HEK293 (cell line): ENCODE measurements at regions not wholly inside any gene's neighbourhood (a gene's known extent, or its start where the extent isn't known, plus 50 kb on each side); places are given as distances from the start of the nearest gene placed in this dataset.

ENCODE experiments used
- CTCF ChIA-PET: fragments of 350-600 bp; formaldehyde crosslinking; extraction: SDS; loops from one replicate; lab custom pipeline; 2021; ENCODE audit warnings: antibody characterized with exemption; lab: Yijun Ruan, JAX
- POLR2A ChIA-PET: fragments of 300-600 bp; formaldehyde crosslinking; extraction: SDS; loops from one replicate; lab custom pipeline; 2020; ENCODE audit warnings: antibody characterized with exemption, inconsistent platforms; lab: Yijun Ruan, JAX
- H3K27ac ChIP-seq: fragments of 200-500 bp; sonication (Bioruptor generic); 2 replicates; pipeline ENCODE4 v1.5.1; 2014; ENCODE audit warnings: low read depth, low read length, control low read depth, inconsistent platforms; ENCODE audit errors: extremely low read depth
- H3K36me3 ChIP-seq, 2 experiments: fragments of 200-500 bp in 1 of 2; sonication (Bioruptor generic) in 1 of 2; 1 replicate in 1 of 2; 2 replicates in 1 of 2; pipeline ENCODE4 v1.5.1; 2014 to 2017; ENCODE audit warnings: inconsistent platforms in 2 of 2, low read length in 2 of 2; ENCODE audit not compliant: control insufficient read depth in 2 of 2, insufficient read depth in 1 of 2
- H3K4me1 ChIP-seq: fragments of 200-500 bp; sonication (Bioruptor generic); 2 replicates; pipeline ENCODE4 v1.5.1; 2014; ENCODE audit warnings: mild to moderate bottlenecking, low read length, inconsistent platforms; ENCODE audit not compliant: control insufficient read depth, insufficient read depth
- H3K4me3 ChIP-seq: 2 replicates; pipeline ENCODE4 v1.5.1; 2011; ENCODE audit warnings: low read depth, mild to moderate bottlenecking, control low read depth, low read length, moderate library complexity
- H3K9me3 ChIP-seq: fragments of 200-500 bp; sonication (Bioruptor generic); 2 replicates; pipeline ENCODE4 v1.5.1; 2014; ENCODE audit warnings: low read depth, low read length, inconsistent platforms; ENCODE audit not compliant: control insufficient read depth, insufficient read depth
- GLI2 ChIP-seq: fragments of 450-650 bp; formaldehyde crosslinking; IDR thresholded peaks from 2 replicates; pipeline ENCODE4; 2017; ENCODE audit warnings: missing biosample characterization, missing genetic modification characterization, low read depth, borderline replicate concordance
- HOXD13 ChIP-seq: sonication (generic); formaldehyde crosslinking; IDR thresholded peaks from 2 replicates; pipeline ENCODE4 v1.8.0; 2022; ENCODE audit warnings: missing genetic modification reagents, borderline replicate concordance
- KLF1 ChIP-seq: fragments of 450-650 bp; formaldehyde crosslinking; IDR thresholded peaks from 2 replicates; pipeline ENCODE4 v1.5.1; 2016; ENCODE audit warnings: missing biosample characterization, missing genetic modification characterization
- KLF8 ChIP-seq: fragments of 450-650 bp; formaldehyde crosslinking; IDR thresholded peaks from 2 replicates; pipeline ENCODE4 v1.5.1; 2016; ENCODE audit warnings: missing biosample characterization, missing genetic modification characterization
- MEIS1 ChIP-seq: sonication (generic); formaldehyde crosslinking; IDR thresholded peaks from 2 replicates; pipeline ENCODE4 v1.8.1; 2022; ENCODE audit warnings: missing genetic modification reagents, mild to moderate bottlenecking, borderline replicate concordance
- ZBTB17 ChIP-seq: fragments of 450-650 bp; formaldehyde crosslinking; IDR thresholded peaks from 2 replicates; pipeline ENCODE4 v1.5.1; 2016; ENCODE audit warnings: missing biosample characterization, missing genetic modification characterization
- ZFHX2 ChIP-seq: fragments of 450-650 bp; formaldehyde crosslinking; conservative IDR thresholded peaks from 2 replicates; pipeline ENCODE4 v1.5.1; 2016; ENCODE audit warnings: missing biosample characterization, missing genetic modification characterization
- ZFP37 ChIP-seq: fragments of 450-650 bp; formaldehyde crosslinking; IDR thresholded peaks from 2 replicates; pipeline ENCODE4 v1.5.1; 2016; ENCODE audit warnings: missing biosample characterization, missing genetic modification characterization
- ZNF138 ChIP-seq: fragments of 450-650 bp; formaldehyde crosslinking; IDR thresholded peaks from 2 replicates; pipeline ENCODE4 v1.5.1; 2016; ENCODE audit warnings: missing biosample characterization, missing genetic modification characterization, borderline replicate concordance
- ZNF23 ChIP-seq: fragments of 450-650 bp; formaldehyde crosslinking; IDR thresholded peaks from 2 replicates; pipeline ENCODE4 v1.5.1; 2016; ENCODE audit warnings: missing biosample characterization, missing genetic modification characterization, borderline replicate concordance
- ZNF266 ChIP-seq: fragments of 450-650 bp; formaldehyde crosslinking; IDR thresholded peaks from 2 replicates; pipeline ENCODE4 v1.5.1; 2016; ENCODE audit warnings: missing biosample characterization, missing genetic modification characterization, low read depth
- ZNF280C ChIP-seq: fragments of 450-650 bp; formaldehyde crosslinking; IDR thresholded peaks from 2 replicates; pipeline ENCODE4 v1.5.1; 2016; ENCODE audit warnings: missing biosample characterization, missing genetic modification characterization
- ZNF311 ChIP-seq: fragments of 450-650 bp; formaldehyde crosslinking; IDR thresholded peaks from 2 replicates; pipeline ENCODE4 v1.5.1; 2017; ENCODE audit warnings: missing biosample characterization, missing genetic modification characterization, borderline replicate concordance
- ZNF394 ChIP-seq: fragments of 450-650 bp; formaldehyde crosslinking; IDR thresholded peaks from 2 replicates; pipeline ENCODE4 v1.5.1; 2016; ENCODE audit warnings: missing biosample characterization, missing genetic modification characterization, mild to moderate bottlenecking, moderate library complexity, borderline replicate concordance
- ZNF433 ChIP-seq: fragments of 450-650 bp; formaldehyde crosslinking; IDR thresholded peaks from 2 replicates; pipeline ENCODE4 v1.5.1; 2016; ENCODE audit warnings: missing biosample characterization, missing genetic modification characterization, low read depth
- ZNF521 ChIP-seq: fragments of 450-650 bp; formaldehyde crosslinking; IDR thresholded peaks from 2 replicates; pipeline ENCODE4 v1.5.1; 2017; ENCODE audit warnings: missing biosample characterization, mild to moderate bottlenecking, missing genetic modification characterization
- ZNF530 ChIP-seq: fragments of 450-650 bp; formaldehyde crosslinking; IDR thresholded peaks from 2 replicates; pipeline ENCODE4 v1.5.1; 2016; ENCODE audit warnings: low read depth, missing biosample characterization, missing genetic modification characterization
- ZNF580 ChIP-seq: fragments of 450-650 bp; formaldehyde crosslinking; IDR thresholded peaks from 2 replicates; pipeline ENCODE4 v1.5.1; 2016; ENCODE audit warnings: missing biosample characterization, missing genetic modification characterization
- ZNF600 ChIP-seq: fragments of 450-650 bp; formaldehyde crosslinking; IDR thresholded peaks from 2 replicates; pipeline ENCODE4 v1.5.1; 2016; ENCODE audit warnings: missing biosample characterization, missing genetic modification characterization
- ZNF654 ChIP-seq: fragments of 450-650 bp; formaldehyde crosslinking; IDR thresholded peaks from 2 replicates; pipeline ENCODE4 v1.5.1; 2016; ENCODE audit warnings: low read depth, missing biosample characterization, missing genetic modification characterization
- ZNF837 ChIP-seq: fragments of 450-650 bp; formaldehyde crosslinking; IDR thresholded peaks from 2 replicates; pipeline ENCODE4 v1.5.1; 2016; ENCODE audit warnings: missing biosample characterization, missing genetic modification characterization
- TF ChIP-seq, protein P1 (sequence below): fragments of 450-650 bp; formaldehyde crosslinking; IDR thresholded peaks from 2 replicates; pipeline ENCODE4 v1.5.1; 2016; ENCODE audit warnings: missing biosample characterization, missing genetic modification characterization
- TF ChIP-seq, protein P2 (sequence below): fragments of 450-650 bp; formaldehyde crosslinking; IDR thresholded peaks from 2 replicates; pipeline ENCODE4 v1.5.1; 2016; ENCODE audit warnings: missing biosample characterization, missing genetic modification characterization, borderline replicate concordance
- TF ChIP-seq, protein P3 (sequence below): fragments of 450-650 bp; formaldehyde crosslinking; IDR thresholded peaks from 2 replicates; pipeline ENCODE4 v1.5.1; 2016; ENCODE audit warnings: missing biosample characterization, missing genetic modification characterization
- TF ChIP-seq, protein P4 (sequence below): fragments of 450-650 bp; IDR thresholded peaks from 2 replicates; pipeline ENCODE4 v1.5.1; 2018; ENCODE audit warnings: missing biosample characterization, mild to moderate bottlenecking, missing genetic modification characterization

GRCh38 chr6:1485678-1486077 is 96.3 kb downstream of the FOXF2 start:
- ChIA-PET POLR2A (no interaction called here), CTCF (interaction anchor here (0.8 to 1.1 kb wide), 2 partner anchors 38 to 61 kb away, joined by 3 to 4 read pairs; no protein-coding TSS in a partner anchor)
- TF ChIP-seq, protein P1, sequence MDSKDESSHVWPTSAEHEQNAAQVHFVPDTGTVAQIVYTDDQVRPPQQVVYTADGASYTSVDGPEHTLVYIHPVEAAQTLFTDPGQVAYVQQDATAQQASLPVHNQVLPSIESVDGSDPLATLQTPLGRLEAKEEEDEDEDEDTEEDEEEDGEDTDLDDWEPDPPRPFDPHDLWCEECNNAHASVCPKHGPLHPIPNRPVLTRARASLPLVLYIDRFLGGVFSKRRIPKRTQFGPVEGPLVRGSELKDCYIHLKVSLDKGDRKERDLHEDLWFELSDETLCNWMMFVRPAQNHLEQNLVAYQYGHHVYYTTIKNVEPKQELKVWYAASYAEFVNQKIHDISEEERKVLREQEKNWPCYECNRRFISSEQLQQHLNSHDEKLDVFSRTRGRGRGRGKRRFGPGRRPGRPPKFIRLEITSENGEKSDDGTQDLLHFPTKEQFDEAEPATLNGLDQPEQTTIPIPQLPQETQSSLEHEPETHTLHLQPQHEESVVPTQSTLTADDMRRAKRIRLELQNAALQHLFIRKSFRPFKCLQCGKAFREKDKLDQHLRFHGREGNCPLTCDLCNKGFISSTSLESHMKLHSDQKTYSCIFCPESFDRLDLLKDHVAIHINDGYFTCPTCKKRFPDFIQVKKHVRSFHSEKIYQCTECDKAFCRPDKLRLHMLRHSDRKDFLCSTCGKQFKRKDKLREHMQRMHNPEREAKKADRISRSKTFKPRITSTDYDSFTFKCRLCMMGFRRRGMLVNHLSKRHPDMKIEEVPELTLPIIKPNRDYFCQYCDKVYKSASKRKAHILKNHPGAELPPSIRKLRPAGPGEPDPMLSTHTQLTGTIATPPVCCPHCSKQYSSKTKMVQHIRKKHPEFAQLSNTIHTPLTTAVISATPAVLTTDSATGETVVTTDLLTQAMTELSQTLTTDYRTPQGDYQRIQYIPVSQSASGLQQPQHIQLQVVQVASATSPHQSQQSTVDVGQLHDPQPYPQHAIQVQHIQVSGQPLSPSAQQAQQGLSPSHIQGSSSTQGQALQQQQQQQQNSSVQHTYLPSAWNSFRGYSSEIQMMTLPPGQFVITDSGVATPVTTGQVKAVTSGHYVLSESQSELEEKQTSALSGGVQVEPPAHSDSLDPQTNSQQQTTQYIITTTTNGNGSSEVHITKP: no peak
- no peak for TF ChIP-seq ZNF837 (tag by site-specific recombination)
- no peak for TF ChIP-seq ZNF280C
- TF ChIP-seq ZNF654 (tag by site-specific recombination): no peak
- TF ChIP-seq ZNF580: no peak
- no peak for TF ChIP-seq ZNF311 (tag by site-specific recombination)
- TF ChIP-seq HOXD13 (CRISPR knock-in tag): no peak

GRCh38 chr6:1486387-1486786 is 97.0 kb downstream of the FOXF2 start:
- CTCF ChIA-PET: interaction anchor here (0.6 kb wide), 1 partner anchor 1096 kb away, joined by 3 read pairs; no protein-coding TSS in a partner anchor

More at GRCh38 chr6:1485678-1486077, 96.3 kb downstream of the FOXF2 start:
- H3K36me3 ChIP-seq: no peaks in the 10 kb centered on the region
- H3K9me3 ChIP-seq: no peaks in the 10 kb centered on the region
- H3K27ac ChIP-seq: no peak overlapping the region
- no peaks in the 10 kb centered on the region for H3K4me1 ChIP-seq
- H3K4me3 ChIP-seq: no peak overlapping the region

More at GRCh38 chr6:1486387-1486786, 97.0 kb downstream of the FOXF2 start:
- H3K4me3 ChIP-seq: no peak overlapping the region
- H3K4me1 ChIP-seq: no peaks in the 10 kb centered on the region
- H3K36me3 ChIP-seq: no peaks in the 10 kb centered on the region
- H3K9me3 ChIP-seq: no peaks in the 10 kb centered on the region
- POLR2A ChIA-PET: no interaction called here
- H3K27ac ChIP-seq: no peak overlapping the region
- TF ChIP-seq ZNF521 (tag by site-specific recombination) (no peak), ZNF530 (tag by site-specific recombination) (no peak), ZFHX2 (tag by site-specific recombination) (no peak), ZNF23 (no peak), ZFP37 (tag by site-specific recombination) (no peak), ZNF433 (tag by site-specific recombination) (no peak), KLF1 (tag by site-specific recombination) (no peak), ZNF311 (tag by site-specific recombination) (no peak), KLF8 (no peak), ZBTB17 (tag by site-specific recombination) (no peak), ZNF394 (tag by site-specific recombination) (no peak), ZNF266 (tag by site-specific recombination) (no peak), GLI2 (no peak), ZNF138 (tag by site-specific recombination) (no peak), MEIS1 (CRISPR knock-in tag) (no peak), ZNF600 (tag by site-specific recombination) (no peak)
- TF ChIP-seq, protein P2, sequence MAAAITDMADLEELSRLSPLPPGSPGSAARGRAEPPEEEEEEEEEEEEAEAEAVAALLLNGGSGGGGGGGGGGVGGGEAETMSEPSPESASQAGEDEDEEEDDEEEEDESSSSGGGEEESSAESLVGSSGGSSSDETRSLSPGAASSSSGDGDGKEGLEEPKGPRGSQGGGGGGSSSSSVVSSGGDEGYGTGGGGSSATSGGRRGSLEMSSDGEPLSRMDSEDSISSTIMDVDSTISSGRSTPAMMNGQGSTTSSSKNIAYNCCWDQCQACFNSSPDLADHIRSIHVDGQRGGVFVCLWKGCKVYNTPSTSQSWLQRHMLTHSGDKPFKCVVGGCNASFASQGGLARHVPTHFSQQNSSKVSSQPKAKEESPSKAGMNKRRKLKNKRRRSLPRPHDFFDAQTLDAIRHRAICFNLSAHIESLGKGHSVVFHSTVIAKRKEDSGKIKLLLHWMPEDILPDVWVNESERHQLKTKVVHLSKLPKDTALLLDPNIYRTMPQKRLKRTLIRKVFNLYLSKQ: no peak
- TF ChIP-seq, protein P3, sequence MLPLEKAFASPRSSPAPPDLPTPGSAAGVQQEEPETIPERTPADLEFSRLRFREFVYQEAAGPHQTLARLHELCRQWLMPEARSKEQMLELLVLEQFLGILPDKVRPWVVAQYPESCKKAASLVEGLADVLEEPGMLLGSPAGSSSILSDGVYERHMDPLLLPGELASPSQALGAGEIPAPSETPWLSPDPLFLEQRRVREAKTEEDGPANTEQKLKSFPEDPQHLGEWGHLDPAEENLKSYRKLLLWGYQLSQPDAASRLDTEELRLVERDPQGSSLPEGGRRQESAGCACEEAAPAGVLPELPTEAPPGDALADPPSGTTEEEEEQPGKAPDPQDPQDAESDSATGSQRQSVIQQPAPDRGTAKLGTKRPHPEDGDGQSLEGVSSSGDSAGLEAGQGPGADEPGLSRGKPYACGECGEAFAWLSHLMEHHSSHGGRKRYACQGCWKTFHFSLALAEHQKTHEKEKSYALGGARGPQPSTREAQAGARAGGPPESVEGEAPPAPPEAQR (tag by site-specific recombination): no peak
- TF ChIP-seq, protein P4, sequence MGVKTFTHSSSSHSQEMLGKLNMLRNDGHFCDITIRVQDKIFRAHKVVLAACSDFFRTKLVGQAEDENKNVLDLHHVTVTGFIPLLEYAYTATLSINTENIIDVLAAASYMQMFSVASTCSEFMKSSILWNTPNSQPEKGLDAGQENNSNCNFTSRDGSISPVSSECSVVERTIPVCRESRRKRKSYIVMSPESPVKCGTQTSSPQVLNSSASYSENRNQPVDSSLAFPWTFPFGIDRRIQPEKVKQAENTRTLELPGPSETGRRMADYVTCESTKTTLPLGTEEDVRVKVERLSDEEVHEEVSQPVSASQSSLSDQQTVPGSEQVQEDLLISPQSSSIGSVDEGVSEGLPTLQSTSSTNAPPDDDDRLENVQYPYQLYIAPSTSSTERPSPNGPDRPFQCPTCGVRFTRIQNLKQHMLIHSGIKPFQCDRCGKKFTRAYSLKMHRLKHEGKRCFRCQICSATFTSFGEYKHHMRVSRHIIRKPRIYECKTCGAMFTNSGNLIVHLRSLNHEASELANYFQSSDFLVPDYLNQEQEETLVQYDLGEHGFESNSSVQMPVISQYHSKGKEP (tag by site-specific recombination): no peak
